K562 (cell line): ENCODE measurements at regions not wholly inside any gene's neighbourhood (a gene's known extent, or its start where the extent isn't known, plus 50 kb on each side); places are given as distances from the start of the nearest gene placed in this dataset.

Source experiments
- ATAC-seq: fragments of 200-7000 bp; cut with Tn5 transposase; 3 replicates; pipeline ENCODE4 v1.9.1; 2020; ENCODE audit warnings: moderate library complexity
- BruUV-seq: library from RNA; stranded (reverse); fragments of 400-500 nt; replicated peaks from 2 replicates; lab custom pipeline; 2021; lab: Mats Ljungman, UMichigan
- CTCF ChIA-PET: fragments of 300-600 bp; formaldehyde crosslinking; extraction: SDS; loops from one replicate; lab custom pipeline; 2021; ENCODE audit warnings: low intra/inter-chr PET ratio; lab: Yijun Ruan, JAX
- POLR2A ChIA-PET: fragments of 300-600, 350-650 bp; sonication (Branson Sonifier 250); formaldehyde crosslinking; extraction: SDS; loops from one replicate; lab custom pipeline; 2021; ENCODE audit warnings: antibody characterized with exemption, inconsistent platforms; lab: Yijun Ruan, JAX
- DNase-seq, 4 experiments: peaks; one replicate each; pipeline versions ENCODE4 v3.0.0 to v3.0.0-alpha.2; 2011 to 2018; ENCODE audit warnings: low spot score in 3 of 4, mixed read lengths in 3 of 4; ENCODE audit errors: extremely low read depth in 1 of 4
- FAIRE-seq: peaks from 2 replicates; lab custom pipeline; 2011; peaks lifted over from hg19 to GRCh38; lab: Jason Lieb, UNC
- H2AFZ ChIP-seq: 2 replicates; pipeline ENCODE4 v1.6.0; 2011; ENCODE audit warnings: low read depth, low read length, control low read depth, inconsistent platforms
- H3K27ac ChIP-seq: fragments of 200-600 bp; 3 replicates; pipeline ENCODE4 v1.8.0; 2011; ENCODE audit warnings: low read depth, mild to moderate bottlenecking, control low read depth, inconsistent platforms, low read length, moderate library complexity, mixed read lengths; ENCODE audit errors: extremely low read depth
- H3K27me3 ChIP-seq, 2 experiments: fragments of 300-600 bp in 1 of 2; 2 replicates in 1 of 2; 3 replicates in 1 of 2; pipeline versions ENCODE4 v1.6.0 to v1.8.0; 2011; ENCODE audit warnings: inconsistent platforms in 2 of 2, low read length in 2 of 2, mild to moderate bottlenecking in 1 of 2, mixed read lengths in 1 of 2, moderate library complexity in 1 of 2; ENCODE audit not compliant: control insufficient read depth in 2 of 2, insufficient read depth in 2 of 2
- H3K36me3 ChIP-seq: fragments of 300-600 bp; 3 replicates; pipeline ENCODE4 v1.8.0; 2011; ENCODE audit warnings: mild to moderate bottlenecking, low read length, inconsistent platforms; ENCODE audit not compliant: control insufficient read depth, insufficient read depth
- H3K4me1 ChIP-seq, 2 experiments: fragments of 200-600 bp in 1 of 2; replicated peaks in 1 of 2; 2 replicates in 1 of 2; 3 replicates in 1 of 2; pipeline versions ENCODE4 v1.5.1 to v1.8.0; 2011; ENCODE audit warnings: inconsistent platforms in 2 of 2, low read length in 2 of 2, mild to moderate bottlenecking in 1 of 2, mixed read lengths in 1 of 2, moderate library complexity in 1 of 2; ENCODE audit not compliant: control insufficient read depth in 2 of 2, insufficient read depth in 2 of 2
- H3K4me2 ChIP-seq: 2 replicates; pipeline ENCODE4 v1.6.1; 2011; ENCODE audit warnings: low read length, control low read depth, inconsistent platforms, mixed read lengths; ENCODE audit not compliant: insufficient read depth
- H3K4me3 ChIP-seq: fragments of 200-600 bp; sonication (generic), shearing (Covaris generic); 2 replicates; pipeline ENCODE4 v1.5.1; 2016; ENCODE audit warnings: control low read depth, inconsistent platforms
- H3K79me2 ChIP-seq: fragments of 200-600 bp; 3 replicates; pipeline ENCODE4 v1.8.0; 2011; ENCODE audit warnings: low read length, inconsistent platforms; ENCODE audit not compliant: control insufficient read depth, insufficient read depth
- H3K9ac ChIP-seq, 2 experiments: 2 replicates each; pipeline versions ENCODE4 v1.6.0 to v1.6.1; 2011; ENCODE audit warnings: low read depth in 2 of 2, low read length in 2 of 2, control low read depth in 1 of 2, inconsistent platforms in 1 of 2, mild to moderate bottlenecking in 1 of 2, mixed read lengths in 1 of 2; ENCODE audit not compliant: insufficient read depth in 1 of 2
- H3K9me1 ChIP-seq: one replicate; pipeline ENCODE4 v1.6.0; 2011; ENCODE audit warnings: inconsistent platforms, mild to moderate bottlenecking, low read length, moderate library complexity; ENCODE audit not compliant: control insufficient read depth, insufficient read depth
- H3K9me3 ChIP-seq: replicated peaks from 2 replicates; pipeline ENCODE4 v1.5.1; 2011; ENCODE audit warnings: low read depth, low read length, inconsistent platforms; ENCODE audit not compliant: control insufficient read depth, insufficient read depth
- H4K20me1 ChIP-seq: replicated peaks from 2 replicates; pipeline ENCODE4 v1.6.1; 2011; ENCODE audit warnings: low read length, inconsistent platforms, mixed read lengths; ENCODE audit not compliant: control insufficient read depth, insufficient read depth
- CREB5 ChIP-seq: fragments of 250-450 bp; sonication (Bioruptor Pico); IDR thresholded peaks from 2 replicates; pipeline ENCODE4 v1.5.0; 2020; ENCODE audit warnings: mild to moderate bottlenecking
- CREBBP ChIP-seq: IDR thresholded peaks from one replicate; pipeline ENCODE4 v1.6.1; 2012; ENCODE audit warnings: low read depth, mild to moderate bottlenecking, control low read depth, inconsistent platforms, low read length
- CSDE1 ChIP-seq, 2 experiments: fragments of 450-650 bp; IDR thresholded peaks; 2 replicates each; pipeline ENCODE4 v1.6.1; 2016; ENCODE audit warnings: mild to moderate bottlenecking in 1 of 2
- DNMT1 ChIP-seq: fragments of 450-650 bp; IDR thresholded peaks from 2 replicates; pipeline ENCODE4 v1.6.1; 2016; ENCODE audit warnings: antibody characterized with exemption, mild to moderate bottlenecking
- ETV5 ChIP-seq: sonication (generic); formaldehyde crosslinking; IDR thresholded peaks from 2 replicates; pipeline ENCODE4 v1.4.0; 2020; ENCODE audit warnings: low read depth, mild to moderate bottlenecking, missing genetic modification reagents
- HMGN3 ChIP-seq: IDR thresholded peaks from 2 replicates; pipeline ENCODE4 v1.6.1; 2011; ENCODE audit warnings: borderline replicate concordance, low read depth, mild to moderate bottlenecking, mixed read lengths, low read length; ENCODE audit not compliant: insufficient read length; ENCODE audit errors: extremely low read depth
- MLLT1 ChIP-seq, 2 experiments: fragments of 450-650 bp; IDR thresholded peaks; 2 replicates each; pipeline ENCODE4 v1.6.1; 2016
- MTF1 ChIP-seq: fragments of 250-450 bp; sonication (Bioruptor Pico); IDR thresholded peaks from 2 replicates; pipeline ENCODE4 v1.9.0; 2021; ENCODE audit warnings: moderate library complexity, mild to moderate bottlenecking, inconsistent platforms, borderline replicate concordance
- POLR2AphosphoS2 ChIP-seq: IDR thresholded peaks from 2 replicates; pipeline ENCODE4 v1.6.1; 2012; ENCODE audit warnings: low read length, improper control_type of control experiment
- RREB1 ChIP-seq: fragments of 250-450 bp; sonication (Bioruptor Pico); IDR thresholded peaks from 2 replicates; pipeline ENCODE4 v1.4.0; 2020
- SPI1 ChIP-seq: IDR thresholded peaks from 2 replicates; pipeline ENCODE4 v1.6.1; 2011; ENCODE audit warnings: low read depth, low read length, control low read depth, borderline replicate concordance
- TEAD4 ChIP-seq, 2 experiments: sonication (generic) in 1 of 2; formaldehyde crosslinking in 1 of 2; IDR thresholded peaks; 2 replicates each; pipeline versions ENCODE4 v1.6.1 to v1.8.0; 2012 to 2022; ENCODE audit warnings: borderline replicate concordance in 1 of 2, inconsistent platforms in 1 of 2, low read length in 1 of 2, mild to moderate bottlenecking in 1 of 2, missing genetic modification reagents in 1 of 2
- ZNF431 ChIP-seq: sonication (generic); formaldehyde crosslinking; IDR thresholded peaks from 2 replicates; pipeline ENCODE4 v1.8.0; 2022; ENCODE audit warnings: mild to moderate bottlenecking, missing genetic modification reagents
- WGBS: fragments of 100-300 bp; shearing (Covaris generic); methylation state at CpG from one replicate; pipeline ENCODE4 v1.1.6; 2016; ENCODE audit warnings: low coverage, mixed read lengths; ENCODE audit not compliant: insufficient coverage; ENCODE audit errors: missing lambda C conversion rate; 5-methylcytosine and 5-hydroxymethylcytosine counted together
- in situ Hi-C: fragments of 300-500 bp; cut with MboI; formaldehyde crosslinking; loops from 4 replicates; pipeline ENCODE4 v1.15.0; 2018; ENCODE audit warnings: inconsistent platforms, mixed read lengths
- intact Hi-C: fragments of 100-400 bp; cut with micrococcal nuclease; formaldehyde crosslinking; loops from 2 replicates; pipeline ENCODE4 v1.14.2; 2022

DNA sequence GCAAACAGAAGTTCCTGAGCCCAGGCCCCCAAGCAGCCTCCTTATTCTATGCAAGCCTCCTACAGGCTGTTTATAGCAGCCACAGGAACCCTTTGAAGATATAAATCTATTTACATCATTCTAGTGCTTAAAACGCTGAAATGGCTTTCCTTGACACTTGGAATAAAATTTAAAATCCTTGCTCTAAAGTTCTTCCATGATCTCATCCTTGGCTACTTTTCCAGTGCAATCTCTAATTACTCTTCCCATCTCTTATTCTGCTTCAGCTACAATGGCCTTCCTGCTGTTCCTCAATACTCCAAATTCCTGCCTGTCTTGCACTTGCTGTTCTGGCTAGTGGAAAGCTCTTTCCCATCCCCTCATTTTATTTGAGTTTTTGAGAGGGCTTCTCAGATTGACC lies 634.2 kb upstream of the NR3C2 start:
- intact Hi-C loops (no loop called here), in situ Hi-C loops (no loop called here)
- Histone ChIP-seq H3K9ac (no peak overlapping the region), H3K4me2 (no peak overlapping the region), H3K4me3 (no peak overlapping the region), H2AFZ (no peak overlapping the region), H3K79me2 (no peaks in the 10 kb centered on the region), H3K27ac (no peak overlapping the region), H3K9me3 (no peaks in the 10 kb centered on the region), H3K36me3 (no peaks in the 10 kb centered on the region), H3K27me3 (no peaks in the 10 kb centered on the region), H3K4me1 (no peaks in the 10 kb centered on the region), H3K9me1 (no peaks in the 10 kb centered on the region), H4K20me1 (no peaks in the 10 kb centered on the region)
- BruUV-seq = no TSS peak
- POLR2A ChIA-PET = interaction anchor here (0.7 kb wide), 1 partner anchor 18 kb away, joined by 3 read pairs; no protein-coding TSS in a partner anchor
- CTCF ChIA-PET = no interaction called here
- DNase-seq = no peak
- no peak for ATAC-seq
- TF ChIP-seq ETV5 (CRISPR knock-in tag) = no peak
- TF ChIP-seq MTF1 (CRISPR knock-in tag) = no peak
- TF ChIP-seq TEAD4 (IDR thresholded peaks at IDR 0.05; ENCODE audit: low read length) = no peak
- TF ChIP-seq TEAD4 (CRISPR knock-in tag; IDR thresholded peaks at IDR 0.05; ENCODE audit: borderline replicate concordance) = no peak
- TF ChIP-seq CREBBP = no peak
- TF ChIP-seq MLLT1 (IDR thresholded peaks at IDR 0.05) = no peak
- no peak for TF ChIP-seq SPI1
- no peak for TF ChIP-seq ZNF431 (CRISPR knock-in tag)
- no peak for TF ChIP-seq CSDE1 (IDR thresholded peaks at IDR 0.05)
- no peak for TF ChIP-seq HMGN3
- no peak for TF ChIP-seq RREB1 (CRISPR knock-in tag)
- TF ChIP-seq CREB5 (CRISPR knock-in tag) = no peak
- no peak for TF ChIP-seq DNMT1
- no peak for TF ChIP-seq POLR2AphosphoS2
- 0% methylated on average over 1 of the region's 1 CpG for WGBS
- FAIRE-seq = no peak
